Prostate gland (tissue), 2 donors: ENCODE measurements at regions not wholly inside any gene's neighbourhood (a gene's known extent, or its start where the extent isn't known, plus 50 kb on each side); places are given as distances from the start of the nearest gene placed in this dataset.

ENCODE experiments used
- POLR2A ChIP-seq: fragments of 450-650 bp; IDR thresholded peaks from one replicate; pipeline ENCODE4 v1.6.1; 2016; ENCODE audit warnings: antibody characterized with exemption, mild to moderate bottlenecking
- POLR2AphosphoS5 ChIP-seq: sonication (generic); formaldehyde crosslinking; IDR thresholded peaks from one replicate; pipeline ENCODE4 v1.6.1; 2017; ENCODE audit warnings: antibody characterized with exemption
- TF ChIP-seq, protein P1 (sequence below), 4 experiments: fragments of 200-600 bp in 2 of 4; fragments of 450-650 bp in 2 of 4; sonication (generic) in 2 of 4; IDR thresholded peaks; 1 replicate in 3 of 4; 2 replicates in 1 of 4; pipeline ENCODE4 v1.5.1; 2016 to 2019; ENCODE audit warnings: antibody characterized with exemption in 4 of 4, mild to moderate bottlenecking in 2 of 4, moderate library complexity in 2 of 4

- TF ChIP-seq, protein P1, sequence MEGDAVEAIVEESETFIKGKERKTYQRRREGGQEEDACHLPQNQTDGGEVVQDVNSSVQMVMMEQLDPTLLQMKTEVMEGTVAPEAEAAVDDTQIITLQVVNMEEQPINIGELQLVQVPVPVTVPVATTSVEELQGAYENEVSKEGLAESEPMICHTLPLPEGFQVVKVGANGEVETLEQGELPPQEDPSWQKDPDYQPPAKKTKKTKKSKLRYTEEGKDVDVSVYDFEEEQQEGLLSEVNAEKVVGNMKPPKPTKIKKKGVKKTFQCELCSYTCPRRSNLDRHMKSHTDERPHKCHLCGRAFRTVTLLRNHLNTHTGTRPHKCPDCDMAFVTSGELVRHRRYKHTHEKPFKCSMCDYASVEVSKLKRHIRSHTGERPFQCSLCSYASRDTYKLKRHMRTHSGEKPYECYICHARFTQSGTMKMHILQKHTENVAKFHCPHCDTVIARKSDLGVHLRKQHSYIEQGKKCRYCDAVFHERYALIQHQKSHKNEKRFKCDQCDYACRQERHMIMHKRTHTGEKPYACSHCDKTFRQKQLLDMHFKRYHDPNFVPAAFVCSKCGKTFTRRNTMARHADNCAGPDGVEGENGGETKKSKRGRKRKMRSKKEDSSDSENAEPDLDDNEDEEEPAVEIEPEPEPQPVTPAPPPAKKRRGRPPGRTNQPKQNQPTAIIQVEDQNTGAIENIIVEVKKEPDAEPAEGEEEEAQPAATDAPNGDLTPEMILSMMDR (IDR thresholded peaks at IDR 0.05), result no peak
- TF ChIP-seq POLR2A (no peak), POLR2AphosphoS5 (no peak)
These were observed 274.5 kb upstream of the C1orf174 start for GRCh38 chr1:4174291-4175200.
